ENCODE measurements at regions not wholly inside any gene's neighbourhood (a gene's known extent, or its start where the extent isn't known, plus 50 kb on each side); places are given as distances from the start of the nearest gene placed in this dataset.
"Not testable (repeated sequence)": the region's sequence is repeated elsewhere in the genome, so short reads cannot be mapped to it uniquely, and the experiment has no call there.

DNA sequence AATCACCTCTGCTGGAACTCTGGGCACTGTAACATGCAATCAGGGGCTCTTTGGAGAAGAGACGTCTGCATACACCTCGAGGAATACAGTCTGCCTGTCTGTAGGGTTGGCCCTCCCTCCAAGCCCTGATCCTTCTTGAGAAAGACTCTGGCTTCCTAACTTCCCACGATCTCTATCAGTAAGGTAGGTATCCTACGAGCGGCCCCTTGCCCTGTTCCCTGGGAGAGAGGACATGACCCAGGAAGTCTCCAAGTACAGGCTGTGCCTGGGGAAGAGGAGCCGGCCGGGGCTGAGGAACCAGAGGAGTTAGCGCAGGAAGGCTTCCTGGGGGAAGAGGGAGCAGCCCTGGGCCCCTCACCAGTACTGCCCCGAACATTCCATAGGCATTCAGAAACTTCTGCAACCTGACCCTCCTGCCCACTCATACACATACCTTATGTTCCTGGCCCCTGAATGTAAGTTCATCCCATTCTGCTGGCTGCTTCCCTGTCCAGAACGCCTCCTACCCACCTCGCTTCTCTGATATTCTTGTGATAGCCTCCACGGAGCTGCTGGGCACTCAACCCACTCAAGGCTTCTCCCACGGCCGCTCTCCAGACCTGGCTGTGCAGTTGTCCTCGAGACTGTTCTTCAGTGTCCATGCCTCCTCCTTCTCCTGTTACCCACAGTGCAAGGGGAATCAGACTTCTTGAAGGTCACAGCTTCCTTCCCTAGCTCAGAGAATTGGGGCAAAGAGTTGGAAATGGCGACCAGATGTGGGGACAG is 116.1 kb downstream of the CYP26B1 start:
- no peak for DNase-seq

- DNase-seq, result no peak
Measured at GRCh38 chr2:72028996-72029395, 118.7 kb downstream of the CYP26B1 start.

DNA sequence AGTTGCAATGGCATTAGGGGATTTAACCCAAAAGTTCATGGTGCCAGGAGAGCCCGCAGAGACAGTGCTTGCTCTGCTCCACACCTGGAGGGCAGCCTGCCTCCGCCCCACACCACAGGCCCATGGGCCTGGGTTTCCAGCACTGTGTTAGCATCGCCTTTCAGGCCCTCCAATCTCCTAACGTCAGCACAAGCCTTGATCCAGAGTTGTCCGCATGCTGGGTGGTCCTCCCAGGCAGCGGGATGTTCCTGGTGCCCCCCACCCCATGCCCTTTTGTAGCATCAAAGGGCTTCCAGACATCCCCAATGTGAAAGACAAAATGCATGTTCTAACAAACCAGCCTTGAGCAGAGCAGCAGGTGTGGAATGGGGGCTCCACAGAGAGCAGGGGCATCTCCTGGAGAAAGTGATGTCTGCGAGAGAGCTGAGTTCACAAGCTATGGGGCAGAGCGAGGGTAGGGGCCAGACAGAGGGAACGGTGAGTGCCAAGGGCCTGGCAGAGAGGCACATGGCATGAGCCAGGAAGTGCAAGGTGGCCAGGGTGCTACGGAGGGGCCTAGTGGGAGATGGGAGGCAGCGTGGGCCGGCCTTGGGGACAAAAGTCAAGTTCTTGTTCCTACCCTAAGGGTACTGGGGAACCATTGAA is 119.2 kb downstream of the CYP26B1 start:
- no peak for DNase-seq

DNA sequence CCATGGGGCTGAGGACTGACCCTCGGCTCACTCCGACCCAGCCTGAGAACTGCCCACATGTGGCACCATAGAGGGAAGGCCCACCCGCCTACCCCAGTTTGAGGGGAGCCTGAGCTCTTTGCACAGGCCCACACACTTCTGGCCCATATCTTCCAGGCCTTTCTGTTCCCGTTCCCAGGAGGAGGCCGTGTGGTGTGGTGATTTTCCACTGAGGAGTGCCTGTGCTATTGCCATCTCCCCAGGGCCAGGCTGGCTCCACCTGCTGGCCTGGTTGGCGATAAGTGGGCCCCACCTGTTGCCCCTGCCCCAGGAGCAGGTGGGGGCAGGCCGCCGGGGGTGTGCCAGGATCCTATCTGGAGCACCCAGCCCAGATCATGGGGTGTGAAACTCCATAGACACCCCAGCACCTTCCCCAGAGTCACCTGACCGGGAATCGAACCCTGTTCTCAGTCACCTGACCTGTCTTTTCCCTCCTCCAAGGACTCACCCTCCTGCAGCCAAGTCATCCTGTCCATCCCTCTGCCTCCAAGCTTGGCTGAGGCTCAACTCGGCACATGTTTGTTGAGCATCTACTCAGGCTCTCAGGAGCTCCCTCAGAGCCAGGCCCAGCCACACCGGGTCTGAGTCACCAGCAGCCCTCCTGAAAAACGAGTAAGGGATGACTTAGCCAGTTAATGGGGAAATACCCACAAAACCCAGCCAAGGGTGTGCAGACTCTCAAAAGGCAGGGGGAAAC is 120.1 kb downstream of the CYP26B1 start:
- no peak for DNase-seq

- DNase-seq, result no peak
Measured at GRCh38 chr2:72026819-72027425, 120.7 kb downstream of the CYP26B1 start.

- DNase-seq, result no peak
Measured at GRCh38 chr2:72024451-72025175, 123.0 kb downstream of the CYP26B1 start.

- DNase-seq, result no peak
Measured at GRCh38 chr2:72023678-72024390, 123.8 kb downstream of the CYP26B1 start.

DNA sequence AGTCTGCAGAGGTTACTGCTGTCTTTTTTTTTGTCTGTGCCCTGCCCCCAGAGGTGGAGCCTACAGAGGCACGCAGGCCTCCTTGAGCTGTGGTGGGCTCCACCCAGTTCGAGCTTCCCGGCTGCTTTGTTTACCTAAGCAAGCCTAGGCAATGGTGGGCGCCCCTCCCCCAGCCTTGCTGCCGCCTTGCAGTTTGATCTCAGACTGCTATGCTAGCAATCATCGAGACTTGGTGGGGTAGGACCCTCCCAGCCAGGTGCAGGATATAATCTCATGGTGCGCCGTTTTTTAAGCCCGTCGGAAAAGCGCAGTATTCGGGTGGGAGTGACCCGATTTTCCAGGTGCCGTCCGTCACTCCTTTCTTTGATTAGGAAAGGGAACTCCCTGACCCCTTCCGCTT is 126.3 kb downstream of the CYP26B1 start:
- not testable (repeated sequence) for DNase-seq

DNA sequence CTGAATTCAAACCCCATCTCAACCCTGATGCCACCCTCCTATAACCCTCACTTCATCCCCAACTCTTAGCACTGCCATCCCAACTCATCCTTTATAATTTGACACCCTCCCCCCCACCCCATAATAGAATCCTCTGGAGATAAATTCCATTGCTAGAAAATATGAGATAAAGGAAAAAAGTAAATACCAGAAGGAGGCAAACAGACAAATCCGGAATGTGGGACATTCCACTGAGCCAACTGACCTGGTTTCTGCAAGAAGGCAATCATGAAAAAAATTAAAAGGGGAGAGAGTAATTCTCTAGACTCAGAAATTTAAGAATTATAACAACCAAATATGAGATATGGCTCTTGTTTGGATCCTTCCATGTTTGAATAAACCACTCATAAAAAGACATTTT is 132.4 kb downstream of the CYP26B1 start:
- no peak for DNase-seq

DNA sequence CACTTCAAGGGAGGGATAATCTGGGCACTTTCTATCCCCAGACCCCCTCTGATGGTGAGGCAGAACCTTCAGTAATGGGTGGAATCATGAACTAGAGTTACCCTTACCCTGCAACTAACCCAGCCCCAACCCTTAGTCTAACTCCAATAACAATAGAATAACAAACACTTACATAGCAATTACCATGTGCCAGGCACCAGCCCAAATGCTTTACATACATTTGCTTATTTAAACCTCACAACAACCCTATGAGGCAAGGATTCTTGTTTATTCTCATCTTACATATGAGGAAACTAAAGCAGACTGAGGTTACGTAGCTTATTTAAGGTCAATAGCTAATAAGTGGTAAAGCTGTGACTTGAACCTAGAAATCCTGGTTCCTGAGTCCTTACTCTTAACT is 132.8 kb downstream of the CYP26B1 start:
- DNase-seq, result peak; percentile 83

GRCh38 chr2:72013726-72014125 is 133.9 kb downstream of the CYP26B1 start:
- no peak for DNase-seq

GRCh38 chr2:72012886-72013574 is 134.6 kb downstream of the CYP26B1 start:
- DNase-seq, result peak; percentile 41

- DNase-seq, result no peak
Measured at GRCh38 chr2:72011791-72012190, 135.9 kb downstream of the CYP26B1 start.

- DNase-seq, result no peak
Measured at GRCh38 chr2:72011370-72011689, 136.3 kb downstream of the CYP26B1 start.

GRCh38 chr2:72010647-72011369 is 136.9 kb downstream of the CYP26B1 start:
- no peak for DNase-seq

GRCh38 chr2:72008608-72009007 is 139.1 kb downstream of the CYP26B1 start:
- no peak for DNase-seq

DNA sequence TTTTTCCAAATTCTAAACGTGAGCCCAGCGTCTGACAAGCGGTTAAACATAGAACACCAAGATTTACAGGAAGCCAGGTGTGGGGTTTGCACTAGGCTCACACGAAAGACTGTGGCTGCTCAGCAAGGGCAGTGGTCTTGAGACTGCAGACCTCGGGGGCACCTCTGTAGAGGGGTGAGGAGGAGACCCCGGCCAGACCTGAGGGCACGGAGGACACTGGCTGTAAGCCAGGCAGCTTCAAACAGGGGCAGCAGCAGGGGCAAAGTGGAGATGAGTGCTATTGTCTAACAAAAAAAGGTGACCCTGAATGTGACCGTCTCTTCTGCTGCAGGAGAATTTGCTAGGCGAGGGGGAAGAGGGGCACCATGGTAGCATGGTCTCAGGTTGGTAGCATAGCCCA is 140.3 kb downstream of the CYP26B1 start:
- DNase-seq, result no peak

GRCh38 chr2:72006188-72006736 is 141.4 kb downstream of the CYP26B1 start:
- no peak for DNase-seq

DNA sequence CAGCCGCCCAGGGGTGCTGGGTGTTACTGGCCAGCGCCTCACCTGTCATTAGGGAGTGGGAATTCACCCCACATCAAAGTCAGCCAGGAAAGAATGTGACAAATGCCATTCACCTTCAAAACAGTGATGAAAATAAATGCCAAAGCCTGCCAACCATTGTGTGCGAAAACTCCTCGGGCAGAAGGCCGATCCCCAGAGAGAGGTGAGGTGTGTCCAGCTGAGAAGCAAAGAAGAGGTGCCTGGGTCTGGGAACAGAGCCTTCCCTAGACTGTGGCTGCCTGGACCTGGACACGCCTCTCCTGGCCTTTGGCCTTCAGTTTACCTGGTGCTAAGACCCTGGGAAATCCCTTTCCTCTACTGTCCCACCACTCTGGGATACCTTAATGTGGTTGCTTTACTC is 142.7 kb downstream of the CYP26B1 start:
- no peak for DNase-seq

DNA sequence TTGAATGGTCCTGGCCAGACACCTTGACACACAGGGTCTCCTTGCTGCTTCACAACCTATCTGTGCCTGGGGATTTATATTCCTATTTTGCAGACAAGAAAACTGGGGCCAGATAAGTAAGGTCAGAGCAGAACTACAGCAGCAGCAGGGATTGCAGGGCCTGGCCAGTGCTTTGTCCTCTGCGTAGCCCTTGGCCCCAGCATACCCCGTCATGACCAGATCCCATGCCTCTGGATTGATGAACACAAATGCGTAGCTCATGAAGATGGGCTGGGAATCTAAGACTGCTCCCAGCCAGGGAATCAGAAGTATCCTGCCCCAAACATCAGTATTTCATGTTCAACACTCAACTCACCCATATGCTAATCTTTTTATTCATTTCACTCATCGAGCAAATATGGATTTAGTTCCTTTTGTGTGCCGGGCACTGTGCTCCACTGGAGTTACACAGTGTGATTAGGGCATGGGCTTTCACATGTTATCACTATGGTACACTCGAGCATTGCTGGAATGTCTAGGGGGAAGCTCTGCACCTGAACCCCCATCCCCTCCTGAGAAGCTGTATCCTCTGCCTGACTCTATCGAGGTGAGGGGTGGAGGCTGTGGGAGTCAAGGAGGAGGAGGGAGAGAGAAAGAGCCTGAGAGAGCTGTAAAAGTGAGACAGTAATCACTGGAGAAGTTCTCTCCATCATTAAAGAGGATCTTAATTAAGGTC is 143.3 kb downstream of the CYP26B1 start:
- no peak for DNase-seq
